ENCODE measurements at regions not wholly inside any gene's neighbourhood (a gene's known extent, or its start where the extent isn't known, plus 50 kb on each side); places are given as distances from the start of the nearest gene placed in this dataset.
A peak's percentile ranks its signal among the peaks of the same experiment; 100 is the strongest.

DNA sequence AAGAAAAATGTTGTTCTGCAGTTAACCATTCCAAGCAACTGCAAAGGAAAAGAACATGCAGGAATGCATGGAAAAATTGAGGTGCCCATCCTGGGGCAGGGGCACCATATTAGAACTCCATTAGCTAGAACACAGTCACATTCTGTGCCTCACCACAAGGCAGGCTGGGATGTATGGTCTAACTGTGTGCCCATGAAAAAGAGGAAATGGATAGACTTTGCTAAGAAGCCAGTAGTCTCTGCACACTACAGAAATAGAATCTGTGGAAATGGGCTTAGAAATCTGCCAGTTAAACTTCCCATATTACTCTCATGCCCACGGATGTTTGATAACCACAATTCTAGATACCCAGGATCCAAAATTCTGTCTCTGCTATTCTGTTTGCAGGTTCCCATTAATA, 423.8 kb upstream of the SMARCA2 start:
- no peak overlapping the region for H3K27ac Mint-ChIP-seq
- H3K27me3 ChIP-seq (ENCODE audit: control insufficient read depth, insufficient read depth, low read length, poor library complexity, severe bottlenecking), result no peaks in the 10 kb centered on the region
- no peaks in the 10 kb centered on the region for H3K9me3 ChIP-seq (ENCODE audit: control insufficient read depth, low read length)
- H3K9ac ChIP-seq (ENCODE audit: extremely low read depth, low read length, poor library complexity, severe bottlenecking), result no peak overlapping the region
- TF ChIP-seq, protein P1, sequence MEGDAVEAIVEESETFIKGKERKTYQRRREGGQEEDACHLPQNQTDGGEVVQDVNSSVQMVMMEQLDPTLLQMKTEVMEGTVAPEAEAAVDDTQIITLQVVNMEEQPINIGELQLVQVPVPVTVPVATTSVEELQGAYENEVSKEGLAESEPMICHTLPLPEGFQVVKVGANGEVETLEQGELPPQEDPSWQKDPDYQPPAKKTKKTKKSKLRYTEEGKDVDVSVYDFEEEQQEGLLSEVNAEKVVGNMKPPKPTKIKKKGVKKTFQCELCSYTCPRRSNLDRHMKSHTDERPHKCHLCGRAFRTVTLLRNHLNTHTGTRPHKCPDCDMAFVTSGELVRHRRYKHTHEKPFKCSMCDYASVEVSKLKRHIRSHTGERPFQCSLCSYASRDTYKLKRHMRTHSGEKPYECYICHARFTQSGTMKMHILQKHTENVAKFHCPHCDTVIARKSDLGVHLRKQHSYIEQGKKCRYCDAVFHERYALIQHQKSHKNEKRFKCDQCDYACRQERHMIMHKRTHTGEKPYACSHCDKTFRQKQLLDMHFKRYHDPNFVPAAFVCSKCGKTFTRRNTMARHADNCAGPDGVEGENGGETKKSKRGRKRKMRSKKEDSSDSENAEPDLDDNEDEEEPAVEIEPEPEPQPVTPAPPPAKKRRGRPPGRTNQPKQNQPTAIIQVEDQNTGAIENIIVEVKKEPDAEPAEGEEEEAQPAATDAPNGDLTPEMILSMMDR (conservative IDR thresholded peaks at IDR 0.05), result no peak
- no peaks in the 10 kb centered on the region for H3K36me3 Mint-ChIP-seq (ENCODE audit: low read depth)
- H3K27ac ChIP-seq (ENCODE audit: low read depth, low read length), result no peak overlapping the region
- WGBS, 2 experiments (ENCODE audit: insufficient coverage in 1 of 2, insufficient read length in 1 of 2), result 100% methylated on average over 1 of the region's 1 CpG; no CpG with 5 or more reads in 1 of the 2 experiments
- H3K4me3 ChIP-seq (ENCODE audit: low read length), result no peak overlapping the region
- peaks cover 11% of the 10 kb centered on the region for H3K27me3 Mint-ChIP-seq (ENCODE audit: insufficient read depth)
- no peaks in the 10 kb centered on the region for H3K36me3 ChIP-seq (ENCODE audit: control insufficient read depth, insufficient read depth, low read length)
- H3K4me1 ChIP-seq (ENCODE audit: control insufficient read depth, insufficient read depth, low read length), result no peaks in the 10 kb centered on the region
- H3K9me3 Mint-ChIP-seq, result peaks cover 17% of the 10 kb centered on the region
- H3K4me3 Mint-ChIP-seq, result no peak overlapping the region
- no peak for DNase-seq
- H3K4me1 Mint-ChIP-seq, result no peaks in the 10 kb centered on the region

DNA sequence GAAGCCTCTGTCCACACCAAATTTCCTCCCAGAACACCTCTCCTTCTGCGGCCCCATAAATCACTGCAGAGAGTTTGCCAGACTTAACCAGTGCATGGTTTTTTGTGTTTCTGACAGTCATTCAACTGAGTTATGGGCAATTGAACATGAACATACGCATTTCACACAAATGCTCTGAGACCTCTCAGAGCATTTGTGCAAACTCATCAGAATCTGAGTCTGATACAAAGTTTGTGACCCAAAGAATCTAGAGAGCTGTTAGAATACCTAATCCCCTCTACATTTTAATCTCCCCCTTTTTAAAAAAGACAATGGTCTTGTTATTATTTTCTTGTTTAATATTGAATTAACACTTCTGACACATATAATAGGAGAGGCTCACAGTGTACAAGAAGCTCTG, 416.9 kb upstream of the SMARCA2 start:
- DNase-seq, result no peak
- TF ChIP-seq, protein P1 (conservative IDR thresholded peaks at IDR 0.05), result peak; percentile 19
- H3K27me3 ChIP-seq (ENCODE audit: control insufficient read depth, insufficient read depth, low read length, poor library complexity, severe bottlenecking), result no peaks in the 10 kb centered on the region
- H3K4me1 ChIP-seq (ENCODE audit: control insufficient read depth, insufficient read depth, low read length), result no peaks in the 10 kb centered on the region
- no peaks in the 10 kb centered on the region for H3K9me3 Mint-ChIP-seq
- H3K27ac Mint-ChIP-seq, result no peak overlapping the region
- no peak overlapping the region for H3K4me3 Mint-ChIP-seq
- H3K36me3 ChIP-seq (ENCODE audit: control insufficient read depth, insufficient read depth, low read length), result no peaks in the 10 kb centered on the region
- 83 to 91% methylated on average over 1 to 2 of the region's 2 CpGs for WGBS, 2 experiments (ENCODE audit: insufficient coverage in 1 of 2, insufficient read length in 1 of 2)
- H3K4me1 Mint-ChIP-seq, result peaks cover 3% of the 10 kb centered on the region
- H3K36me3 Mint-ChIP-seq (ENCODE audit: low read depth), result no peaks in the 10 kb centered on the region
- H3K9me3 ChIP-seq (ENCODE audit: control insufficient read depth, low read length), result no peaks in the 10 kb centered on the region
- H3K4me3 ChIP-seq (ENCODE audit: low read length), result no peak overlapping the region
- H3K27me3 Mint-ChIP-seq (ENCODE audit: insufficient read depth), result no peaks in the 10 kb centered on the region
- H3K9ac ChIP-seq (ENCODE audit: extremely low read depth, low read length, poor library complexity, severe bottlenecking), result no peak overlapping the region
- H3K27ac ChIP-seq (ENCODE audit: low read depth, low read length), result no peak overlapping the region

DNA sequence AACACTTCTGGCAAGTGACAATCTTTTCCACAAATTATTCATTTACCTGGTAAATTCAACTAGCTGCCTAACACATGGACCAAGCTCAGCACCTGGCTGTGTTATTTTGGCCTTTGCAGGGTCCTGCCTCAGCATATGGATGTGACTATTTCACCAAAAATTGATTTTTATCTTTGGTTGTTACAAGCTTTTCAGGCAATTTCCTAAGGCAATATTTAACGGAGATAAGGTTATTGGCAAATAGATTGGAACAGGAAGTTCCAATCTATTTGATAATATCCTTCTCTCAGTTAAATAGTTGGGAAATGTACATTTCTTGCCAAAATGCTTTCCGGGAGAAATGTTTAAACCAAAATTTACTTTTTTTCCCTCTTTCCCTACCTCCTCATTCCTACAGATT, 415.2 kb upstream of the SMARCA2 start:
- Mint-ChIP-seq H3K27ac (no peak overlapping the region), H3K4me3 (no peak overlapping the region), H3K36me3 (ENCODE audit: low read depth) (no peaks in the 10 kb centered on the region), H3K27me3 (ENCODE audit: insufficient read depth) (no peaks in the 10 kb centered on the region), H3K4me1 (peaks cover 3% of the 10 kb centered on the region), H3K9me3 (no peaks in the 10 kb centered on the region)
- Histone ChIP-seq H3K9ac (ENCODE audit: extremely low read depth, low read length, poor library complexity, severe bottlenecking) (no peak overlapping the region), H3K4me3 (ENCODE audit: low read length) (no peak overlapping the region), H3K4me1 (ENCODE audit: control insufficient read depth, insufficient read depth, low read length) (no peaks in the 10 kb centered on the region), H3K27ac (ENCODE audit: low read depth, low read length) (no peak overlapping the region), H3K9me3 (ENCODE audit: control insufficient read depth, low read length) (no peaks in the 10 kb centered on the region), H3K27me3 (ENCODE audit: control insufficient read depth, insufficient read depth, low read length, poor library complexity, severe bottlenecking) (no peaks in the 10 kb centered on the region), H3K36me3 (ENCODE audit: control insufficient read depth, insufficient read depth, low read length) (no peaks in the 10 kb centered on the region)
- DNase-seq, result no peak
- WGBS, 2 experiments (ENCODE audit: insufficient coverage in 1 of 2, insufficient read length in 1 of 2), result 88% methylated on average over 2 of the region's 2 CpGs; no CpG with 5 or more reads in 1 of the 2 experiments
- TF ChIP-seq, protein P1 (conservative IDR thresholded peaks at IDR 0.05), result no peak

Data from endodermal cell (in vitro differentiated cells).